Activated T-cell treated with anti-CD3 and anti-CD28 coated beads for 48 hours (primary cell): ENCODE measurements at regions not wholly inside any gene's neighbourhood (a gene's known extent, or its start where the extent isn't known, plus 50 kb on each side); places are given as distances from the start of the nearest gene placed in this dataset.

Experiments used
- DNase-seq: peaks from one replicate; pipeline ENCODE4 v3.0.0-alpha.2; 2020; ENCODE audit warnings: low read depth

GRCh38 chr13:72221276-72221962, 354.4 kb upstream of the DACH1 start:
- DNase-seq: no peak

DNA sequence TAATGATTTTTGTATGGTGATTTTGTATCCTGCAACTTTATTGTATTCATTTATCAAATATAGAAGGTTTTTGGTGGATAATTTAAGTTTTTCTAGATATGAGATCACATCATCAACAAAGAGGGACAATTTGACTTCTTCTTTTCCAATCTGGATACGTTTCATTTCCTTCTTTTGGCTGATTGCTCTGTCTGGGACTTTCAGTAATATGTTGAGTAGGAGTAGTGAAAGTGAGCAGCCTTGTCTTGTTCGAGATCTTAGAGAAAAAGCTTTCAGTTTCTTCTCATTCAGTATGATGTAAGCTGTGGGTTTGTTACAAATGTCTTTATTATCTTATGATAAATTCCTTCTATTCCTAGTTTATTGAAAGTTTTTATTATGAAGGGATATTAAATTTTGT, 352.0 kb upstream of the DACH1 start:
- DNase-seq: no peak

GRCh38 chr13:72217142-72217541, 350.1 kb upstream of the DACH1 start:
- DNase-seq: no peak

DNA sequence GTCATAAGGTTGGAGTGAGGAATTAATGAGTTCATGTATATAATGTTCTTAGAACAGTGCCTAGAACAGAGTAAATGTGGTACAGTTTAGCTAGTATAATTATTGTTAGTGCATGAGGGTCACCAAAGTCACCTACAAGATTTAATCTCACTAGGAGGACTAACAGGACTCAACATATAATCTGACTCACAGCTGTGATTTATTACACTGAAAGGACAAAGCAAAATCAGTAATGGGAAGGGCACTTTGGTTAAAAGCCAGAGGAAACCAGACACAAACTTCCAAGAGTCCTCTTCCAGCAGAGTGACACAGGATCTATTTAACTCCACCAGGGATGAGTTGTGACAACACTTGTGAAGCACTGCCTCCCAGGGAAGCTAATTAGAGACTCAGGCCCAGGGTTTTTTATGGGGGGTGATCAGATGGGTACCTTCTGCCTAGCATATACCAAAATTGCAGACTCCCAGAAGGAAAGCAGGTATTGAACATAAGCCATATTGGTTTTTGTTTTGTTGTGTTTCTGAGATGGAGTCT, 341.2 kb upstream of the DACH1 start:
- no peak for DNase-seq

- DNase-seq: no peak
Observed at GRCh38 chr13:72205773-72206172, 338.8 kb upstream of the DACH1 start.

- no peak for DNase-seq
Observed at GRCh38 chr13:72204291-72204690, 337.3 kb upstream of the DACH1 start.

GRCh38 chr13:72201726-72202125, 334.7 kb upstream of the DACH1 start:
- no peak for DNase-seq

DNA sequence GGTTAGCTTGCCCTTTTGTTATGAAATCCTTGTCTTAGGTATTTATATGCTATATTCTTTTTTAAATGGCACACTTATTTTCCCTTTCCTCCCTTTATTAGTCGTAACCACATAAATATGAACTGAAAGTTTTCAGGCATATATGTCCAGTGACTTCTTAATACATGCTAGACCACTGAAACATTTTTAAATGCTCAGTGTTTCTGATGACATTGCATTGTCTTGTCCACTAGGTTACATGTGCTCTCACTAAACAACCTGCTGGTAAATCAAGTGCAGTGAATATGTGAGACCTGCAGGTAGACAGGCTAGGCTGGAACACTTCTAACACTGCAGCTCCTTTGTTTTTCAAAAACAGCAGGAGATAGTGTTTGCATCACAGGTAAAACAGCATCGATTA, 332.6 kb upstream of the DACH1 start:
- DNase-seq: no peak

GRCh38 chr13:72198967-72199560, 332.1 kb upstream of the DACH1 start:
- DNase-seq: no peak

DNA sequence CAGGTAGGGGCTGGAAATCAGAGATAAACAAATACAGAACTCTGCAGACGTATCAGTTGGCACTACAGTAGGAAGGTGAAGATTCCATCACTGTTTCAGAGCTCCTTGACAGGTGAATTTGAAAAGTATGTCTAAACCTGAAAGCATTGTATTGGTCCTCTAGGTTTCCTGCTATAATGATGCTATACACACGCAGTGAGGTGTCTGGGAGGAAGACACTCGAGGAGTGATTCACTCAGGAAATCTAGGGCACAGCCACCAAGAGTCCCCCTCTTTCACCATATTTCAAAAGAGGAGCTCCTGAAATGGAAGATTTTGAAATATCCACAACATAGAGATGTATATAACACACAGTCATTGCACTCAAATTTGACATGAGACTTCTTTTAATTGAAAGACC, 331.0 kb upstream of the DACH1 start:
- DNase-seq: no peak

- no peak for DNase-seq
Observed at GRCh38 chr13:72195044-72195704, 328.2 kb upstream of the DACH1 start.

- DNase-seq: no peak
Observed at GRCh38 chr13:72194523-72194922, 327.5 kb upstream of the DACH1 start.

- no peak for DNase-seq
Observed at GRCh38 chr13:72186730-72187422, 319.9 kb upstream of the DACH1 start.

DNA sequence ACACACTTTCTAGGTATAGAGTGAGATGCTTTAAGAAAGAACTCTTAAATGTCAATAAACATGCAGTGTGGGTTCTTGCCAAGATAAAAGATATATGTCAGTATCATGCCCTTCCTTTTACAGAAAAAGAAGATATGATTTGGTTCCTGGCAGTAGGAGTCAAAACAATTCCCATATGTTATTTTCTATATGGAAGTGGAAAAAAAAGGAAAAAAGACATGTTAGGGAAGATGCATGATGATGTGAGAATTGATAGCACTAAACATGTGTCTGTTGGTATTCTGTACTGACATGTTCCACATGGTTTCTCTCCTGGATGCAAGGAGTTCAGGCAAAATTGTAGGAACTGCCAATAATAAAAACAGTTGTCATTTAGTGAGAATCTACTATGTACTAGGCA, 318.8 kb upstream of the DACH1 start:
- no peak for DNase-seq

DNA sequence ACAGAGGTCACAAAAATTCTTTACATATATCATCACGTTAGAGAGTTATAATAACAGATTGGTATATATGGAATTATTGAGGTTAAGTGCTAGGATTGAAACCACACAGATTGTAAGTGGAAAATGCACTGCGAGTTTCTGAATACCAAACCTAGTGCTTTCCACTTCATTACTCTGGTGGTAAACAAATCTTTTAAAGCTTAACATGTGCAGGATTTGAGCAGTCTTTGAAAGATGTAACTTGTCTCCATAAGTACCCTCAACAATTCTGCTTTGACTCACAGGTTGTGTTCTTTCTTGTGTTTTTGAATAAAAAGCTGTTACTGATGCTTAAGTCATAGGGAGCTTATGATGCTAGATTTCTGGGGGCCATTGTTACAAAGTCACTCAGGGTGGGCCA, 314.7 kb upstream of the DACH1 start:
- no peak for DNase-seq

DNA sequence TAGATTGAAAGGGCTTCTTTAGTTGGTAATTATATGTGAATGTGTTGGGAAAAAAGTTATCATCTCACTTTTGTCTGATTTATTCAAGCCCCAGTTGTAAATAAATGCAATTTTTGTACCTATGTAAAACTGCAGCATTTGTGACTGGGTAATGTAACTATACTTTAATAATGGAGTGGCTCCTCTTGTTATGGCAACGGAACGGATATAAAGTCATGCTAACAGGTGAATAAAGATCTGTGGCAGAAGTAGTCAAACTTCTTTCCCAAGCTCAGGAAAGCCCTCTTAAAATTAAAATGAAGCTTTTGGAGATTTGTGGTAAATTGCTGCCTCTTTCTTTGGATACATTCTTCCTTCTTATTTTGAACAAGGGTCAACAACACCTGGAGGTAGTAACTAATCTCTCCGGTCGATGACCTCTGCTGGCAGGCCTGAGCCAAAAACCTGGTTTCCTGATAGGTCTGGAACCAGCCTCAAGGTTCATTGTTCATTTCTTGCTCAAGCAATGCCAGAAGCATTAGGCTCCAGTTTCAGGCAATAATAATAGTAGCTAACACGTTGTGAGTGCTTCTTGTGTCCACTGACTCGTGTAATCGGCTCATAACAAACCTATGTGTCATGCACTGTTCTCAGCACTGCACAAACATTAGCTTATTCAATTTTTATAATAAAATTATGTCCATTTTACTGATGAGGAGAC, 313.4 kb upstream of the DACH1 start:
- DNase-seq: no peak

DNA sequence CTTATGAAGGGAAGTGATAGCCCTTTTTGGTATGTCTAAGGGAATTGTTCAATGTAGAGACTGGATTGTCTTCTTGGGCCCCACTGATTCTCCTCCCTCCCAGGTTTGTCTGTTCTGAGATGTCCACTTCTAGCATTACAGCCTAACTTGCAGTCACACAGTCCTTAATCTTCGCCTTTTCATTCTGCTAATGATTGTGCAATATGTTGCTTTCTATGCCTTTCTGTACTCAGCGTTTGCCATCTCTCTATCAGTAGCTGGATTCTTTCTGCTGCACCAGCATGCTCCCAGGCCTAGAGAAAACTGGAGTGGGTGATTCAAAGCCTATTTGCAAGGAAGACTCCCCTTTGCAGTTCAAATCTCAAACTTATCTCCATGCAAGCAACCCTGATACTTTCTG, 307.5 kb upstream of the DACH1 start:
- DNase-seq: no peak

DNA sequence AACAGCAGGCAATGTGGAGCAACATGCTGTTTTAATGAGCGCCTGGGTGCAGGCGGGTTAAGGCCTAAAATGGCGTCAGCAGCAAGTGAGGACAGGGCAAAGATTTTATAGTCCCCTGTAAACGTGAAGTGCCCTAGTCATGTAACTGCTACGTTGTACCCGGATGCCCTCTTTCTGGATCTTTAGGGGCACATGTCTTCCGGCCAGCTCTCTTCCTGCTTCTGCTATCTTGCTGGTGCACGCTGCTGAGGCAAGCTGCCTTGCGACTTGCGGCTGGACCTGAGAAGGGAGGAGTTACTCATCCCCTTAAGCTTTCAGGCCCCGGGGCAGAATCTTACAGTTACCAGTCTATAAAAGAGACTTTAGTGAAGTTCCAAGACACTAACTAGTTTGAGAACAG, 303.6 kb upstream of the DACH1 start:
- no peak for DNase-seq

DNA sequence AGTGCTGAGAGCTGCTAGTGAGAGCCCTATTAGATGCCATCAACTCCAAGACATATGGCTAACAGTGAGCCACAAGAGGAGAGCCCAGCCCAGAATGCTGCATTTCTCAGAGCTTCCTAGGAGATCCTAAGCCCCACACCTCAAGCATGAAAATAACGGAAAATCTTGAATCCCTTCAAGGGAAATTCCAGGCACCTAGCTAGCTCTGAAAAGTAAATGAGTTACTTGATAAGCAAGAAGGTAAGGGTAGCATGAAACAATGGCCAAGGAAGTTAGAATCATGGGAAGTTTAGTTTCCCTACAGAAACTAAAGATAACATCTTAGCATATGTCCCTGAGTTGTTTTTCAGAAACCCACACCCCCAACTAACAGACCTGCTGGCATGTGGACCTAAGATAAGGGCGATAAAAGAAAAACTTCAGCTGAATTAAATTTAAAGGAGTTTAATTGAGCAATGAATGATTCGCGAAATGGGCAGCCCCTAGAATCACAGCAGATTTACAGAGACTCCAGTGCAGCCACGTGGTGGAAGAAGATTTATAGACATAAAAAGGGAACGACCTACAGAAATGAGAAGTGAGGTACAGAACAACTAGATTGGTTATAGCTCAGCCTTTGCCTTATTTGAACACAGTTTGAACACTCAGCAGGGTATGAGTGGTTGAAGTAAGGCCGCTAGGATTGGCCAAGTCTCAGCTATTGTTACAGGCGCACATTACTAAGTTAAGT, 301.3 kb upstream of the DACH1 start:
- DNase-seq: no peak

- DNase-seq: no peak
Observed at GRCh38 chr13:72166102-72166650, 299.2 kb upstream of the DACH1 start.

GRCh38 chr13:72165276-72165675, 298.3 kb upstream of the DACH1 start:
- no peak for DNase-seq
